Tibial nerve (tissue), 3 donors: ENCODE measurements at regions not wholly inside any gene's neighbourhood (a gene's known extent, or its start where the extent isn't known, plus 50 kb on each side); places are given as distances from the start of the nearest gene placed in this dataset.

Experiments used
- POLR2A ChIP-seq, 2 donors: fragments of 450-650 bp; IDR thresholded peaks; one replicate each; pipeline ENCODE4 v1.6.1; 2017; ENCODE audit warnings: antibody characterized with exemption in 2 of 2, mild to moderate bottlenecking in 2 of 2, moderate library complexity in 2 of 2
- TF ChIP-seq, protein P1 (sequence below), 5 experiments: fragments of 200-600 bp in 3 of 5; fragments of 450-650 bp in 2 of 5; sonication (generic) in 3 of 5; IDR thresholded peaks; one replicate each; pipeline ENCODE4 v1.5.1; 2016 to 2019; ENCODE audit warnings: antibody characterized with exemption in 5 of 5, mild to moderate bottlenecking in 3 of 5, moderate library complexity in 2 of 5

DNA sequence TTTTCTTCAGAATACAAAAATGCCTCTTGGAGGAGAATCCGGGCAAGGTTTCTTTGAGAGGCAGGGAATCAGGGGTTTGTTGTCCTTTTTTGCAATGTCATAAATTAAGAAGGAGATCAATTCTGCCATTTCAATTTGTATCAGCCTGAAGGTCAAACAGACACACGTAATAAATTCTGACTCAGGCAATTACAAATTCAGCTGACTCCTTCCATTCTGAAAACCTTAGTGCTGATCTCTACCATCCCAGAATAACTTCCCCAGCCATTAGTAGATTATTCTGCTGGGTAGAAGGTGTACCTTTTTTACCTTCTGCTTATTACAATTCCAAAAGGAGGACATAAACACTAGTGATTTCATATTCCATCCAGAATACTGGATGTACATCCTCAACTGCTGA is 516.6 kb downstream of the AGTPBP1 start:
- TF ChIP-seq, protein P1, sequence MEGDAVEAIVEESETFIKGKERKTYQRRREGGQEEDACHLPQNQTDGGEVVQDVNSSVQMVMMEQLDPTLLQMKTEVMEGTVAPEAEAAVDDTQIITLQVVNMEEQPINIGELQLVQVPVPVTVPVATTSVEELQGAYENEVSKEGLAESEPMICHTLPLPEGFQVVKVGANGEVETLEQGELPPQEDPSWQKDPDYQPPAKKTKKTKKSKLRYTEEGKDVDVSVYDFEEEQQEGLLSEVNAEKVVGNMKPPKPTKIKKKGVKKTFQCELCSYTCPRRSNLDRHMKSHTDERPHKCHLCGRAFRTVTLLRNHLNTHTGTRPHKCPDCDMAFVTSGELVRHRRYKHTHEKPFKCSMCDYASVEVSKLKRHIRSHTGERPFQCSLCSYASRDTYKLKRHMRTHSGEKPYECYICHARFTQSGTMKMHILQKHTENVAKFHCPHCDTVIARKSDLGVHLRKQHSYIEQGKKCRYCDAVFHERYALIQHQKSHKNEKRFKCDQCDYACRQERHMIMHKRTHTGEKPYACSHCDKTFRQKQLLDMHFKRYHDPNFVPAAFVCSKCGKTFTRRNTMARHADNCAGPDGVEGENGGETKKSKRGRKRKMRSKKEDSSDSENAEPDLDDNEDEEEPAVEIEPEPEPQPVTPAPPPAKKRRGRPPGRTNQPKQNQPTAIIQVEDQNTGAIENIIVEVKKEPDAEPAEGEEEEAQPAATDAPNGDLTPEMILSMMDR (IDR thresholded peaks at IDR 0.05): no peak
- no peak for TF ChIP-seq POLR2A (IDR thresholded peaks at IDR 0.05)
